Stomach (tissue), 4 donors: ENCODE measurements at regions not wholly inside any gene's neighbourhood (a gene's known extent, or its start where the extent isn't known, plus 50 kb on each side); places are given as distances from the start of the nearest gene placed in this dataset.

Experiments used
- CTCF ChIP-seq, 7 experiments: fragments of 450-650 bp in 4 of 7; fragments of 200-600 bp in 3 of 7; sonication (generic) in 3 of 7; IDR thresholded peaks; one replicate each; pipeline ENCODE4 v1.5.1; 2016 to 2019; ENCODE audit warnings: antibody characterized with exemption in 7 of 7, control low read depth in 2 of 7, mild to moderate bottlenecking in 1 of 7
- POLR2A ChIP-seq, 4 donors: fragments of 450-650 bp; IDR thresholded peaks; one replicate each; pipeline ENCODE4 v1.6.1; 2016; ENCODE audit warnings: antibody characterized with exemption in 4 of 4, control low read depth in 2 of 4, mild to moderate bottlenecking in 1 of 4, moderate library complexity in 1 of 4

GRCh38 chr17:65349916-65350315 lies 211.5 kb downstream of the AXIN2 start:
- TF ChIP-seq POLR2A (IDR thresholded peaks at IDR 0.05), result no peak
- TF ChIP-seq CTCF (IDR thresholded peaks at IDR 0.05), result no peak
